IPS-18c (cell line): ENCODE measurements at regions not wholly inside any gene's neighbourhood (a gene's known extent, or its start where the extent isn't known, plus 50 kb on each side); places are given as distances from the start of the nearest gene placed in this dataset.
"Not testable (repeated sequence)": the region's sequence is repeated elsewhere in the genome, so short reads cannot be mapped to it uniquely, and the experiment has no call there.

ENCODE experiments used
- H3K4me3 ChIP-seq: 2 replicates; pipeline ENCODE4 v1.7.0; 2013; ENCODE audit warnings: low read depth, mild to moderate bottlenecking, low read length, moderate library complexity; ENCODE audit not compliant: insufficient read depth
- H3K9me3 ChIP-seq: one replicate; pipeline ENCODE4 v1.6.1; 2013; ENCODE audit warnings: mild to moderate bottlenecking, low read length, moderate library complexity; ENCODE audit not compliant: control insufficient read depth, insufficient read depth

DNA sequence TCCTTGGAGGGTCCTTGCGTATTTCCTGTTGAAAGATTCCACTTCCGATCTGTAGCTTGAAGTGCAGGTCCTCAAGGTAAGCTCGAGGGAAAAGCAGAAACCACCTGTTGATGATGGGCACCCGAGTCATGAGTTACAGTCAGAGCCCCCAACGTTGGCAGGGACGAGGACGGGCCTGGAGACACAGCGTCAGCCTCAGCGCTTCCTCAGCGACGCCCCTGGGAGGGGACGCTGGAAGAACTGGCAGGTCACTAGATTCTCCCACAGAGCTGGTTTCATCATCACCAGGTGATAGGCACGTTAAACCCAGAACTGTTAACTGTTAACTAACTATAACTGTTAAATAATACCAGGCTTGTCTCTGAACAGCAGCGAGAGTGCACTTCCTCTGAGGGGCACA, 101.8 kb downstream of the TNFAIP2 start:
- peaks cover 4% of the 10 kb centered on the region for H3K9me3 ChIP-seq
- no peak overlapping the region for H3K4me3 ChIP-seq

DNA sequence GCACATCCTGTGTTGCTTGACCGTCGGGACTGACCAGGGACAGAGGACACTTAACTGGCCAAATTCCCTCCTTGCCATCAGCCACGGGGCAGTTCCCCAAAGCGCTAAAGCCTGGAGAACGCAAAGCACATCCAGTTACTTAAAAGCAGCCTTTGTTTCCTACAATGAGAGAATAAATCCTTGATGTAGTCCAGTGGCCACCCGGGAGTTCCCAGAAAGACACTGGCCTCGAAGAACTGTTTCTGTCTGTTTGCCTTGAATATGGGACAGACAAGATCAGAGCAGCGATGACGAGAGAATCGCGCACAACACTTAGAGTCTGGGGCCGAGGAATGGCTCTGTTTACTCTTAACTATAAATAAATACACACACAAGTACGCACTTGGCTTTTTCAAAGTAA, 102.2 kb downstream of the TNFAIP2 start:
- Histone ChIP-seq H3K4me3 (no peak overlapping the region), H3K9me3 (peaks cover 4% of the 10 kb centered on the region)

DNA sequence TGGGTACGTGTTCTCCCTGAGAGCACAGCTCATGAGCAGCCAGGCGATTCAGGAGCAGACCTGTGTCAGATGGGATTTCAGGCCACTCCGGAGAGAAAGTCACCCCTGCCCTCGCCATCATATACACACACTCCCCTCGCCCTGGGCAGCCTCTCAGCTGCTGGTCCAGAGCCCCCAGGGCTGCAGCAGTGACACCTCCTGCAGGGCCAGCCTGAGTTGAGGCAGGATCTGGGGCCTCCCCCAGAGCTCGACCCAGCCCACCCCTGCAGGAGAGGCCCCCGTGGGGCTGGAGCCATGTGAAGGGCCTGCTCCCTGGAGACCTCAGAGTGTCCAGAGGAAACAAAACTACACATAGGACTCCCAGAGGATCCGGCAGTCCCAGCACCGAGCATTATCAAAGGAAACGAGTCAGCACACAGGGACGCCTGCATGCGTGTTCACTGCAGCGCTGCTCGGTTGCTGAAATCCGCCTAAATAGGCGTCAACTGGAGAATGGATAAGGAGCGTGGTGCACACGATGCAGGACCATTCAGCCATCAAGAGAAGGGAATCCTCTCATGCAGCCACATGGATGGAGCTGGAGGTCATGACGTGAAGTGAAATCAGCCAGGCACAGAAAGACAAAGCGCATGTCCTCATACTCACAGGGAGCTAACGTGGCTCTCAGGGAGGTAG, 104.0 kb downstream of the TNFAIP2 start:
- H3K9me3 ChIP-seq = peaks cover 2% of the 10 kb centered on the region

DNA sequence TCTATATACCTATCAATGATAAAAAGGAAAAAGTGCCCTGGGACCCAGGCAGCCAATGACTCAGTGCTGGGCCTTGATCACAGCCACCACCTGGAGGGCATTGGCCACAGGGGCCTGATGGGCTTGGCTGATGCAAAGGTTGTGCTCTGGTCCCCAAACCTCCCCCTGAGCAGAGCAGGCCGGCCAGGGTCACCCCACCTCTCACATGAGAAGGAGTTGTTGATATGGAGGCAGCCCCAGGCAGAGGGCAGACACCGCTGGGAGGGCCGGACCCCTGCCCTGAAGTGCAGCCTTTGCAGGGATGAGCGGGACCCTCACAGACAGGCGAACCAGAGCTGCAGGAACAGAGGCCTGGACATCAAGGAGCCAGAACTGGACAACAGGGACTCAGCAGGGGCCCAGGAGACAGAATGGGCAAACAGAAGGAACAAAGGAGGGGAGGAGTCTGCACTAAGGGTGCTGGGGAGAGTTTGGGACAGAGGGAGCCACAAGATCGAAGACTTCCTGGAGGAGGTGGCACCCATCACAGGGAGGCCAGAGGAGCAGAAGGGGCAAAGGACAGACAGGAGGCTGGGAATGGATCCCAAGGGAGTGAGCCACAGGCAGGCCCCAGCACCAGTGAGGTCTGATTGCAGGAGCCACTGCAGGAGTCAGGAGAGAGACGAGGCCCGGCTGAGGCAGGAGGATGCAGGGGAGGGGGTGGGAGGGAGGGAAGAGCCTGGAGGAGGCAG, 105.0 kb downstream of the TNFAIP2 start:
- peaks cover 2% of the 10 kb centered on the region for H3K9me3 ChIP-seq
- no peak overlapping the region for H3K4me3 ChIP-seq

More for the DNA sequence above, 104.0 kb downstream of the TNFAIP2 start:
- H3K4me3 ChIP-seq = no peak overlapping the region

DNA sequence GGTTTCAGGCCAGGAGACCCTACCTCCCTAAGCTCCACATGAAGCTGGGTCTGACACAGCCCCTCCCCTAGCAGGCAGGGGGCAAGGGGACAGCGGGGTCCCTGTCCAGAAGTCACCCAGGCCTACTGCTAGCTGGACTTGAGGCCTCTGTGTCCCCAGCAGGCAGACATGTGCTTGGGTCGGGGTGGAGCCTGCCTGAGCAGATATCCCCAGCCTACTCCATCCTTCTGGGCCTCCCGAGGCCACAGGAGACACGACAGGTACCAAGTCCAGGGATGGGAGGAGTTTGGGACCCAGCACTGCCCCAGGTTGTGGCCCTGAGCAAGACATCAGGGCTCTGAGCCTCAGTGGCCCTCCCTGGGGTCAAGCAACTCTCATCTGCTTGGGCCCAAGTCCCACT, 105.2 kb upstream of the EIF5 start:
- peaks cover 2% of the 10 kb centered on the region for H3K9me3 ChIP-seq
- no peak overlapping the region for H3K4me3 ChIP-seq

DNA sequence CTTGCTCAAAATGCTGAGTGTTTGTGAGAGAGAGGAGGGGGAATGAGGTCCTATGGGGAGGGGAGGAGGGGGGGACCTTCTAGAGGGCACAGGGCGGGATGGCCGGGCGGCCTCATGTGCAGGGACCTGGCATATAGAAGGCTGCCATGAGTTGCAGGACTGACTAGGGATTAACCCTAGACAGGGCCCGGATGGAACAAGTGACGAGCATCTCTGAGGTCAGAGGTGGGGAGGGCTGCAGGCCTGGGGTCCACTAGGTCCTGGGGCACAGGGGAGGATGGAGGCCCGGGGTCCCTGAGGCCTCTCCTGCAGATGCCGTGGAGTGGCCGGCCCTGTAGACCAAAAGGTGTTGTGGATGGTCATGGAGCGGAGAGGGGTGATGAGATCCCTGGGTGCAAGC, 104.0 kb upstream of the EIF5 start:
- H3K4me3 ChIP-seq = no peak overlapping the region
- H3K9me3 ChIP-seq = peaks cover 2% of the 10 kb centered on the region

DNA sequence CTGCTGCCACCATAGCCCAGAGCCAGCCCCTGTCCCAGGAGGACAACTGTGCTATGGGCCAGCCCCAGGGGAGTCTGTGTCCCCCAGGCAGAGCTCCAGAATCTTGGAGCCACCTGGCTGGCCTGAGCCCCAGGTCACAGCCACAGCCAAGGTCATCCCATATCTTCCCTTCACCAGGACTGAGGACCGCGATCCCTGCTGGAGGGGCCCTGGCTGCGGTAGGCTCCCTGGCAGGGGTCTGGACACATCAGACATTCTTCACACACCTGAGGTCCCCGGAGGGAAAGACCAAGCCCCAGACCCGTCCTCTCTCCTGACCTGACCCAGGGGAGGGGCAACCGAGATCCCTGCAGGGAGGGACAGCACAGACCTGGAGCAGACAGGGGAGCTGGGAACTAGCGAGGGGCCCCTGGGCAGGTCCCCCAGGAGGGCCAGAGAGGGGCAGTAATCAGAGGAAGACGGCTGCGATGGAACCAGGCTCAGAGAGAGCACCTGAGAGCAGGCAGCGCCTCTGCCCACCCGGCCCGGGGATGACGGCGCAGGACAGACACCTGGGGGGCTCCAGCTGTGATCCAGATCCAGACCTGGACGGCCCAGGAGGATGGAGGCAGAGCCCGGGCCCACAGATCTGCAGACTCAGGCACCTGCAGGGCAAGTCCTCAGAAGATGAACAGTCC, 103.2 kb upstream of the EIF5 start:
- H3K4me3 ChIP-seq = no peak overlapping the region
- peaks cover 2% of the 10 kb centered on the region for H3K9me3 ChIP-seq

DNA sequence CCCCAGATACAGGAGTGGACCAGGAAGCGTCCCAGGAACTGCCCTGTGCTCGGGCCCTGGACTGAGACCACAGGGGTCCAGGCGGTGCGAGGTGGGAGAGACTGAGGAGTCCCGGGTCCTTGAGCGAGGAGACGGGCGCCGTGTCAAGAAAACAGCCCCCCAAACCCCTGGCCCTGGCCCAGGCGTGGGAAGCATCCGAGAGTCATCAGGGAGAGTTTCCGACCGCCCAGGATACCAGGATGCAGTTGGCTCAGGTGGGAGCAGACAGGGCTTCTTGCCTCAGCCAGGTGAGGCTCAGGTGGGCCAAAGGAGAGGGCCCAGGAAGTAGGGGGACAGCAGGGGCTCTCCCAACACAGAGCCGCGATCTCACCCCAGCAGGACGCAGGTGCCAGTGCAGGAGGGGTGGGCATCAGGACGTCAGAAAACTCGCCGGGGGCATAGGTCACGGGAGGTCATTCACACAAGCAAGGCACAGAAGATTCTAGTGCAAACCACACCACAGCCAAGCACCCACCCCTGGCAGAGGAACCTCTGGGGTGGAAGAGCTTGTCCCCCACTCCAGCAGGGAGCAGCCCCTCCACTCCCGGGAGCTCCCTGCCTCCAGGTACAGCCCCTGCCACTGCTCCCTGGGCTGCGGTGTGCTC, 102.5 kb upstream of the EIF5 start:
- Histone ChIP-seq H3K9me3 (peaks cover 2% of the 10 kb centered on the region), H3K4me3 (no peak overlapping the region)

DNA sequence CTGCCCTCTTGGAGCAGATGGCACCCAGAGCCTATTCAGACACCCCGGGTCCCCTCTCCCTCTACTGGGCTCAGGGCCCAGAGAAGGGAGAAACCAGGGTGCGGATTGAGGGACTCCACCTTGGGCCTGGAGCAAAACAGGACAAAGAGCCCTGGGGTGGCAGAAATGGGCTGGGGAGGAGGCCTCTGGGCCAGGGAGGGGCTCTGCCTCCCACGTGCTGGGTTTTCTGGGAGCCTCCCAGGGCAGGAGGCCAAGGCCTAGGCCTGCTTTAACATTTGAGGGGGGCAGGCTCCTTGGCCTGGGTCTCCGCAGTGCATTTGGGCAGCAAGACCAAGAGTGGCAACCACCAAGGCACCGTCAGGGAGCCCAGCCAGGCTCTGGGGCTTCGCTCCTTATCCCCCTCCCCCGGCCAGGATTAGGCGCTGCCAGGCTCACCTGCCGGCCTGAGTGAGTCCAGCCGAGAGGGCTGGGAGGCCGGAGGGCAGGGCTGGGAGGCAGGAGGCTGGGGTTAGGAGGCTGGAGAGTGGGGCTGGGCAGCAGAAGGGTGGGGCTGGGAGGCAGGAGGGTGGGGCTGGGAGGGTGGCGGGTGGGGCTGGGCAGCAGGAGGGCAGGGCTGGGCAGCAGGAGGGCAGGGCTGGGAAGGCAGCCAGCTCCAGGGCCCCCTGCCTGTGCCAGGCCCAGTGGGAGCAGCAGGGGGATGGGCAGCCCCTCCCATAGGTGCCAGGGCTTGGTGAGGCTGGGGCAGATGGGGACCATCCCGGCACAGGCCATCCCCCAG, 101.8 kb upstream of the EIF5 start:
- H3K4me3 ChIP-seq = no peak overlapping the region
- peaks cover 2% of the 10 kb centered on the region for H3K9me3 ChIP-seq

DNA sequence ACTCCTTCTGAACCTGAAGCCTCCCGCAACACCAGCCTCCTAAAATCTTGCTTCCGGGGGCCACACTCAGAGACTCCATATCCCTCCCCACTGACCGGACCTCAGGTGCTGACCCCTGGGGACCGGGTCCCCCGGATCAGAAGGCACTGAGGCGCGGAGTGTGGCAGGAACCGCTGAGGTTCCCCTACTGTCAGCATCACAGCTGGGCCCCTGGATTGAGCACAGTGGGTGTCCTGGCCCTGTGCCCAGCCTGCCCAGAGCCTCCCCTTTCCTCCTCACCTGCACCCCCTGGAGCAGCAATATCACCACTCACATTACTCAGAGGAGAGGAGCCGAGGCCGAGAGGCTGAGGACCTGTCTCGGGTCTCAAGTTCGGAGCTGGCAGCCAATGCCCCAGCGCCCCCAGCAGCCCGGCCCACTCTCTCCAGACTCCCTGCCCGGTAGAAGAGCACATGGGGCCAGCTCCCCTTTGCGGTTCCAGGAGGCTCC, 101.2 kb upstream of the EIF5 start:
- H3K4me3 ChIP-seq = no peak overlapping the region
- no peaks in the 10 kb centered on the region for H3K9me3 ChIP-seq

DNA sequence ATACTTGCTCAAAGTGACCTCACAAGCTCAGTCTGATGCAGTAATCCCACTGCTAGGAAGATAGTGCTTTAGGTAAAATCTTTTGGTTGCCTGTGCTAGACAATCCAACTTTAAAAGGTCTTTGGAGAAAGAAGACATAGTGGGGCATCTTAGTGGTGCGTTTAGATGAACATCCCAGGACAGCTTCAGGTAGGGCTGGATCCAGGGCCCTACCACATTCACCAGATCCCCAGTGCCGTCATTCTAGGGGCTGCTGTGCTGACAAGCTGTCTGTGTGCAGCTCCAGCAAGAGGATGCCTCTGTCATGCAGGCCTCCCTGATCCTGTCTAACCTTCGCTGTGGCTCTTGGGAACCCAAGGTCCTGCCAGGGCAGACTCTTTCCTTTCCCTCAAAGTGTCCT, 100.7 kb upstream of the EIF5 start:
- Histone ChIP-seq H3K4me3 (no peak overlapping the region), H3K9me3 (no peaks in the 10 kb centered on the region)

DNA sequence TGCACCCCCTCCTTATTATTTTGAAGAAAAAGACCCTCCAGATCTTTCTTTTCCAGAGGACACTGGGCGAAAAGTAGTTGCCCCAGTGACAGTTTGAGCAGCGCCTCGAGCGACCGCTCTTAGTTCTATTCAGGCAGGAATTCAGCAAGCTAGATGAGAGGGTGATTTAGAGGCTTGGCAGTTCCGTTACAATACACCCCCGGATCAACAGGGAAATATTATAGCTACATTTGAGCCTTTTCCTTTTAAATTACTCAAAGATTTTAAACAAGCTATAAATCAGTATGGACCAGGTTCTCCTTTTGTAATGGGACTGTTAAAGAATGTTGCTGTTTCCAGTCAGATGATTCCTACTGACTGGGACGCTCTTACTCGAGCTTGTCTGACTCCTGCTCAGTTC, 99.2 kb upstream of the EIF5 start:
- H3K4me3 ChIP-seq, H3K9me3 ChIP-seq: not testable (repeated sequence)

DNA sequence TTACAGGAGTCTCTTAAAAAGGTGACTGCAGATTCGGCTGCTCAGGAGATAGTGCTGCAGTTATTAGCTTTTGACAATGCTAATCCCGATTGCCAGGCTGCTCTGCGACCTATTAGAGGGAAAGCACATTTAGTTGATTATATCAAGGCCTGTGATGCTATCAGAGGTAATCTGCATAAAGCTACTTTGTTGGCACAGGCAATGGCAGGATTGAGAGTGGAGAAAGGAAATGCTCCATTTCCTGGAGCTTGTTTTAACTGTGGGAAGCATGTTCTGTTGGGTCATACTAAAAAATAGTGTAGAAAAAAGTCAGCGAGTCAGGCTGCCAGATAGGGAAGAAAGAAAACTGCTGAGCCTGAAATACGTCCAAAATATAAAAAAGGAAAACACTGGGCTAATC, 98.5 kb upstream of the EIF5 start:
- not testable (repeated sequence) for H3K4me3 ChIP-seq, H3K9me3 ChIP-seq

DNA sequence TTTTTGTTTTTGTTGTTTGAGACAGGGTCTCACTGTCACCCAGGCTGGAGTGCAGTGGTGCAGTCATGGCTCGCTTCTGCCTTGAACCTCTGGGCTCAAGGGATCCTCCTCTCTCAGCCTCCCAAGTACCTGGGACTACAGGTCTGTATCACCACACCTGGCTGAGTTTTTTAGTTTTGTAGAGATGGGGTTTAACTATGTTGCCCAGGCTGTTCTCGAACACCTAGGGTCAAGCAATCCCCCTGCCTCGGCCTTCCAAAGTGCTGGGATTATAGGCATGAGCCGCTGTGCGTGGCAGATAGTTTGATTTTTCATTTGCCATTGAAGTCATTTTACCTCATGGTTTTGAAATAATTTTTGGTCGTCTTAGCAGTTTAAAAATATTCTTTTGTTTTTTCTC, 94.3 kb upstream of the EIF5 start:
- Histone ChIP-seq H3K9me3 (peaks cover 7% of the 10 kb centered on the region), H3K4me3 (no peak overlapping the region)

DNA sequence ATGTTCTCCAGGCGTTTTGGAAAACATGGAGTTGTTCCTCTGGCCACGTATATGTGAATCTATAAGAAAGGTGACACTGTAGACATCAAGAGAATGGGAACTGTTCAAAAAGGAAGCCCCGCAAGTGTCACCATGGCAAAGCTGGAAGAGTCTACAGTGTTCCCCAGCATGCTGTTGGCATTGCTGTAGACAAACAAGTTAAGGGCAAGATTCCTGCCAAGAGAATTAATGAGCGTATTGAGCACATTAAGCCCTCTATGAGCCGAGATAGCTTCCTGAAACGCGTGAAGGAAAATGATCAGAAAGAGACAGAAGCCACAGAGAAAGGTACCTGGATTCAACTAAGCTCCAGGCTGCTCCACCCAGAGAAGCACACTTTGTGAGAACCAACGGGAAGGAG, 92.5 kb upstream of the EIF5 start:
- H3K4me3 ChIP-seq = no peak overlapping the region
- peaks cover 7% of the 10 kb centered on the region for H3K9me3 ChIP-seq

DNA sequence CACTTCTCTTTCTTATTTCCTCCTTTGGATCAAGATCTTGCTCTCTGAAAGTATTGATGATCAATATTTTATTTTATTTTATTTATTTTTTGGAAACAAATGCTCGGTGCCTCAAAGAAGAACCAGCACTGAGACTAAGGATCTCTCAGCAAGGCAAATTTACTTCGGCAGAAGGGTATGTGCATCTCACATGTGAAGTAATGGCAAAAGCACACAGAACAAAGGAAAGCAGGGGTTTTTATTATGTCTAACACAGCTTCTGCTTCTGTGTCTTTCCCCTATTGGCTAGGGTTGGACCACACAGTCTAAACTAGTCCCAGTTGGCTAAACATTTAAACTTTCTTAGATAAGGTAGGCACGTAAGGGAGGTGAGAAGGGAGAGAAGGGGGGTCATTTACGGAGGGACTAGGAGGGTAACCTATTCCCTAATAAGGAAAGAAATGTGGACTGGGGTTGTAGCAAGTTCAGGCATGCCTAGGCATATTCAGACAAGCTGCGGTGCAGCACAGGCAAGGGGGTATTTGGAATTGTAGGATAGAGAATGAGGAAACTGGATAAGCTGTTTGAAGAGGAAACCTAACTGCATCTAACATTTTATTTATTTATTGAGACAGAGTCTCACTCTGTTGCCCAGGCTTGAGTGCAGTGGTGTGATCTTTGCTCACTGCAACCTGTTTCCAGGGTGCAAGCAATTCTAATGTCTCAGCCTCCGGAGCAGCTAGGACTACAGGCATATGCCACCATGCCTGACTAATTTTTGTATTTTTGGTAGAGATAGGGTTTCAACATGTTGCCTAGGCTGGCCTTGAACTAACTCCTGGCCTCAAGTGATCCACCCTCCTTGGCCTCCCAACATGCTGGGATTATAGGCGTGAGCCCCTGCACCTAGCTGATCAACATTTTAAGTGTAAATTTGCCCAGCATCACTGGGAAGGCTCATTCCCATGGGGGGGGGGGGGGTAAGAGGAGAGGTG, 90.0 kb upstream of the EIF5 start:
- Histone ChIP-seq H3K9me3 (peaks cover 5% of the 10 kb centered on the region), H3K4me3 (no peak overlapping the region)
